ENCODE measurements at regions not wholly inside any gene's neighbourhood (a gene's known extent, or its start where the extent isn't known, plus 50 kb on each side); places are given as distances from the start of the nearest gene placed in this dataset.

- Histone ChIP-seq H2BK20ac (ENCODE audit: low read depth, low read length, poor library complexity, severe bottlenecking) (no peak overlapping the region), H2AK5ac (ENCODE audit: insufficient read length, low read length) (no peak overlapping the region), H2BK12ac (ENCODE audit: insufficient read length, low read depth, low read length) (no peak overlapping the region), H3K4me2 (ENCODE audit: insufficient read depth, insufficient read length, low read length) (no peak overlapping the region), H2AFZ (ENCODE audit: low read length) (no peak overlapping the region), H3K9ac (ENCODE audit: extremely low read depth, insufficient read length, low read length) (no peak overlapping the region), H3K27ac (ENCODE audit: insufficient read length, low read depth, low read length) (no peak overlapping the region), H2BK5ac (ENCODE audit: insufficient read length, low read length) (no peak overlapping the region), H4K5ac (ENCODE audit: insufficient read length, low read depth, low read length) (no peak overlapping the region), H3K9me3 (ENCODE audit: control insufficient read depth, low read depth, low read length) (no peaks in the 10 kb centered on the region), H2BK15ac (ENCODE audit: low read depth, low read length) (no peak overlapping the region), H4K20me1 (ENCODE audit: control insufficient read depth, insufficient read depth, insufficient read length) (no peaks in the 10 kb centered on the region), H3K79me1 (ENCODE audit: insufficient read depth, low read depth, low read length, poor library complexity, severe bottlenecking) (no peaks in the 10 kb centered on the region), H3K4me1 (ENCODE audit: insufficient read depth, low read length) (no peaks in the 10 kb centered on the region), H3K23ac (ENCODE audit: insufficient read length, low read depth, low read length) (no peak overlapping the region), H2BK120ac (ENCODE audit: low read depth, low read length, poor library complexity, severe bottlenecking) (no peak overlapping the region), H3K18ac (ENCODE audit: insufficient read length, low read depth, low read length) (no peak overlapping the region), H3K56ac (ENCODE audit: insufficient read length, low read depth, low read length) (no peak overlapping the region), H3K27me3 (ENCODE audit: insufficient read depth, low read length) (no peaks in the 10 kb centered on the region), H3K79me2 (ENCODE audit: insufficient read depth, low read length) (no peaks in the 10 kb centered on the region), H4K91ac (ENCODE audit: insufficient read length, low read depth, low read length) (no peak overlapping the region), H3K14ac (ENCODE audit: insufficient read depth, low read length) (no peak overlapping the region), H4K8ac (replicated peaks; ENCODE audit: insufficient read length, low read depth, low read length) (no peak overlapping the region), H3T11ph (ENCODE audit: low read length) (no peak overlapping the region), H3K23me2 (ENCODE audit: insufficient read length, low read depth, low read length, poor library complexity, severe bottlenecking) (no peaks in the 10 kb centered on the region), H3K4ac (ENCODE audit: low read depth, low read length) (no peak overlapping the region)
- Mint-ChIP-seq H3K27ac (no peak overlapping the region), H3K4me3 (no peak overlapping the region), H3K4me1 (no peaks in the 10 kb centered on the region), H3K36me3 (ENCODE audit: insufficient read depth in 1 of 3, low read depth in 3 of 3) (peaks cover 0 to 11% (median 0%) of the 10 kb centered on the region in 3 experiments; a peak in 1 of 7 replicates), H3K9me3 (peaks cover 0 to 3% of the 10 kb centered on the region in 2 experiments; a peak in 1 of 5 replicates), H3K27me3 (ENCODE audit: low read depth) (no peaks in the 10 kb centered on the region)
- no peak for DNase-seq
- WGBS (ENCODE audit: extremely low coverage, insufficient read length, low lambda C conversion rate): no CpG with 5 or more reads among the region's 2 CpGs
- TF ChIP-seq CTCF (conservative IDR thresholded peaks at IDR 0.05): no peak
These were observed 701.1 kb upstream of the ZEB2 start for GRCh38 chr2:145221032-145221431.
